ENCODE measurements at regions not wholly inside any gene's neighbourhood (a gene's known extent, or its start where the extent isn't known, plus 50 kb on each side); places are given as distances from the start of the nearest gene placed in this dataset.

DNA sequence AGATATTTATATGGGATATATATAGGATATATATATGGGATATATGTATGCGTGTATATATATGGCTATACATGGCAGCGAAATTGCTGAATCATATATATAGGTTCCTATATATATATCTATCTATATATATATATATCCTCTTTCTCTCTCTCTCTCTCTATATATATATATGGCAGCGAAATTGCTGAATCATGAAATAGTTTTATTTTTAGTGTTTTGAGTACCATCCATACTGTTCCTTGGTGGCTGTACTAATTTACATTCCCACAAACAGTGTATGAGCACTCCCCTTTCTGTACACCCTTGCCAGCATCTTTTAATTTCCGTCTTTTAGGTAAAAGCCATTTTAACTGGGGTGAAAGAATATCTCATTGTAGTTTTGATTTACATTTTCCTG is 397.6 kb upstream of the LINC00305 start:
- WGBS = 95% methylated on average over 4 of the region's 4 CpGs
- Histone ChIP-seq H3K4me3 (no peak overlapping the region), H3K27me3 (replicated peaks; ENCODE audit: insufficient read depth) (no peaks in the 10 kb centered on the region), H3K9me3 (no peaks in the 10 kb centered on the region), H3K27ac (no peak overlapping the region), H3K4me1 (replicated peaks) (no peaks in the 10 kb centered on the region), H3K36me3 (no peaks in the 10 kb centered on the region)
- intact Hi-C loops (cut with DNase I) = no loop called here
- TF ChIP-seq, protein P1, sequence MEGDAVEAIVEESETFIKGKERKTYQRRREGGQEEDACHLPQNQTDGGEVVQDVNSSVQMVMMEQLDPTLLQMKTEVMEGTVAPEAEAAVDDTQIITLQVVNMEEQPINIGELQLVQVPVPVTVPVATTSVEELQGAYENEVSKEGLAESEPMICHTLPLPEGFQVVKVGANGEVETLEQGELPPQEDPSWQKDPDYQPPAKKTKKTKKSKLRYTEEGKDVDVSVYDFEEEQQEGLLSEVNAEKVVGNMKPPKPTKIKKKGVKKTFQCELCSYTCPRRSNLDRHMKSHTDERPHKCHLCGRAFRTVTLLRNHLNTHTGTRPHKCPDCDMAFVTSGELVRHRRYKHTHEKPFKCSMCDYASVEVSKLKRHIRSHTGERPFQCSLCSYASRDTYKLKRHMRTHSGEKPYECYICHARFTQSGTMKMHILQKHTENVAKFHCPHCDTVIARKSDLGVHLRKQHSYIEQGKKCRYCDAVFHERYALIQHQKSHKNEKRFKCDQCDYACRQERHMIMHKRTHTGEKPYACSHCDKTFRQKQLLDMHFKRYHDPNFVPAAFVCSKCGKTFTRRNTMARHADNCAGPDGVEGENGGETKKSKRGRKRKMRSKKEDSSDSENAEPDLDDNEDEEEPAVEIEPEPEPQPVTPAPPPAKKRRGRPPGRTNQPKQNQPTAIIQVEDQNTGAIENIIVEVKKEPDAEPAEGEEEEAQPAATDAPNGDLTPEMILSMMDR (IDR thresholded peaks at IDR 0.05) = no peak
- TF ChIP-seq POLR2AphosphoS5 (IDR thresholded peaks at IDR 0.05) (no peak), POLR2A (IDR thresholded peaks at IDR 0.05) (no peak)
- no peak for DNase-seq (ENCODE audit: low spot score)

DNA sequence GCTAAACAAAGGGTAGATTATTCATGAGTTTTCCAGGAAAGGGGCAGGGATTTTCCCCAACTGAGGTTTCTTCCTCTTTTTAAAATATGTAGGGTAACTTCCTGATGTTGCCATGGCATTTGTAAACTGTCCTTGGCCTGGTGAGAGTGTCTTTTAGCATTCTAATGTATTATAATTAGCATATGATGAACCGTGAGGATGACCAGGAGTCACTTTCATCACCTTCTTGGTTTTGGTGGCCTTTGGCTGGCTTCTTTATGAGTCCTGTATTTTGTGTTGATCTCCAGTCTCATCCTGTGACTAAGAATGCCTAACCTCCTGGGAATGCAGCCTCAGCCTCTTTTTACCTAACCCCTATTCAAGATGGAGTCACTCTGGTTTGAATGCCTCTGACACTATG is 391.0 kb upstream of the LINC00305 start:
- Histone ChIP-seq H3K4me1 (replicated peaks) (no peaks in the 10 kb centered on the region), H3K9me3 (no peaks in the 10 kb centered on the region), H3K27ac (no peak overlapping the region), H3K4me3 (no peak overlapping the region), H3K27me3 (replicated peaks; ENCODE audit: insufficient read depth) (no peaks in the 10 kb centered on the region), H3K36me3 (no peaks in the 10 kb centered on the region)
- TF ChIP-seq POLR2AphosphoS5 (IDR thresholded peaks at IDR 0.05) (no peak), POLR2A (IDR thresholded peaks at IDR 0.05) (no peak)
- TF ChIP-seq, protein P1 (IDR thresholded peaks at IDR 0.05) = no peak
- intact Hi-C loops (cut with DNase I) = no loop called here
- no peak for DNase-seq (ENCODE audit: low spot score)
- WGBS = 70% methylated on average over 1 of the region's 1 CpG

DNA sequence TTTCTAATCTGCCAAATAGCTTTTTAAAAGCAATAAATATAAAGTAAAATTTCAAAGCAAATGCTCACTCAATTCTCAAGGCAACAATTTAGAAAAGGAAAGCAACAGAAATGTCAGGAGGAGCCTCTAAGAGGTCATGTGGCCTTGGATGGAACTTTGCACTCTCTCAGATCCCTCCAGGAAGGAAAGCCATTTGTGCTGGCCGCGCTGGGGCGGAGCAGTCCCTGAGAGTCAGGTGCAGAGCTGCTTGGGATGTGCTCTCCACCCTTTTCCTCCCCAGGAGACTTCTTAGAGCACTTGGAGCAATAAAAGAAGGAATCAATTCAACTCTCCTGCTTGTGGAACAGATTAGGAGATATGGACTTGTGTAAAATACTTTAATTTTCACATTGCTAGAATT is 379.8 kb upstream of the LINC00305 start:
- Histone ChIP-seq H3K9me3 (no peaks in the 10 kb centered on the region), H3K4me1 (replicated peaks) (no peaks in the 10 kb centered on the region), H3K36me3 (no peaks in the 10 kb centered on the region), H3K27me3 (replicated peaks; ENCODE audit: insufficient read depth) (no peaks in the 10 kb centered on the region), H3K4me3 (no peak overlapping the region), H3K27ac (no peak overlapping the region)
- 91% methylated on average over 3 of the region's 3 CpGs for WGBS
- intact Hi-C loops (cut with DNase I) = no loop called here
- TF ChIP-seq POLR2AphosphoS5 (IDR thresholded peaks at IDR 0.05) = no peak
- DNase-seq (ENCODE audit: low spot score) = no peak

DNA sequence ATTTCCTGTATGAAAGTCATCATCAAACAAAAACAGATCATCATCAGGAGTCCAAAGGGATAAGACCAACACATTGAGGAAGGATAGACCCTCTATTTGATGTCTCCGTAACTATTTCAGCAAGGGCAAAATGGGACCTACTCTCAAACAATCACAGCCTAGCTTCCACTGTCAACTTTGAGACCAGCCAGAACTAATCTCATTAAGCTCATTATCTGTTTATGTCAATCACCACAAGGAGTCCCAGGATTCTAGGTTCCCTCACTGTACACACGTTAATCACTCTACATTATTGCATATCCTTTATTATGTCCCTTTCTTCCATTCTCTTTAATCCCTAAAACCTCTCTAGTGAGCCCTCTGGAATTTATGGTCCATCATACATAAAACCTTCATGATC is 370.3 kb upstream of the LINC00305 start:
- Histone ChIP-seq H3K27ac (no peak overlapping the region), H3K4me1 (replicated peaks) (no peaks in the 10 kb centered on the region), H3K27me3 (replicated peaks; ENCODE audit: insufficient read depth) (no peaks in the 10 kb centered on the region), H3K4me3 (no peak overlapping the region), H3K36me3 (no peaks in the 10 kb centered on the region), H3K9me3 (no peaks in the 10 kb centered on the region)
- DNase-seq (ENCODE audit: low spot score) = no peak
- intact Hi-C loops (cut with DNase I) = no loop called here
- WGBS = 82% methylated on average over 2 of the region's 2 CpGs
- TF ChIP-seq, protein P1 (IDR thresholded peaks at IDR 0.05) = no peak
- no peak for TF ChIP-seq POLR2AphosphoS5 (IDR thresholded peaks at IDR 0.05)
- TF ChIP-seq POLR2A (IDR thresholded peaks at IDR 0.05) = no peak

DNA sequence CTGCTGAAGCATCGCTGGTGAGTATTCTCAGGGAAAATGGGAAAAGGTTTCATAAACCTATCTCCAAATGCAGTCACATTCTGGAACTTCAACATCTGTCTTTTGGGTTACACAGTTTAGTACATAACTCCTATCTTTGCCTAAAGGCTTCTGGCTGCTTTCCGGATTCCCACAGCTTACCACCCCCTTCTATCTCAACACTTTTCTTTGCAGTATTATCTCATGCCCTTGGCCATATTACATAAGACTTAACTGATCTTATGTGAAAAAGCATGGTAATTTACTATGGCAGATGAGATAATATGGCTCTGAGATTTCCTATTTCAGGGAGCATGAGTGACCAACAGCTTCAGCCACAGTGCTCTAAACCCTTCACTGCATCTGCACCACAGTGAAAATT is 369.3 kb upstream of the LINC00305 start:
- TF ChIP-seq POLR2A (IDR thresholded peaks at IDR 0.05) (no peak), POLR2AphosphoS5 (IDR thresholded peaks at IDR 0.05) (no peak)
- TF ChIP-seq, protein P1 (IDR thresholded peaks at IDR 0.05) = no peak

More for the DNA sequence above, 369.3 kb upstream of the LINC00305 start:
- Histone ChIP-seq H3K9me3 (no peaks in the 10 kb centered on the region), H3K27me3 (replicated peaks; ENCODE audit: insufficient read depth) (no peaks in the 10 kb centered on the region), H3K4me1 (replicated peaks) (no peaks in the 10 kb centered on the region), H3K4me3 (no peak overlapping the region), H3K36me3 (no peaks in the 10 kb centered on the region), H3K27ac (no peak overlapping the region)
- DNase-seq (ENCODE audit: low spot score) = no peak
- intact Hi-C loops (cut with DNase I) = no loop called here
- WGBS = 94% methylated on average over 2 of the region's 2 CpGs
